Dermis microvascular lymphatic vessel endothelial cell (primary cell): ENCODE measurements at regions not wholly inside any gene's neighbourhood (a gene's known extent, or its start where the extent isn't known, plus 50 kb on each side); places are given as distances from the start of the nearest gene placed in this dataset.
A peak's percentile ranks its signal among the peaks of the same experiment; 100 is the strongest.
"Not testable (repeated sequence)": the region's sequence is repeated elsewhere in the genome, so short reads cannot be mapped to it uniquely, and the experiment has no call there.

Experiments
- DNase-seq, 2 donors: peaks; one replicate each; pipeline versions ENCODE4 v3.0.0 to v3.0.0-alpha.2; 2010; ENCODE audit warnings: low read depth in 2 of 2

DNA sequence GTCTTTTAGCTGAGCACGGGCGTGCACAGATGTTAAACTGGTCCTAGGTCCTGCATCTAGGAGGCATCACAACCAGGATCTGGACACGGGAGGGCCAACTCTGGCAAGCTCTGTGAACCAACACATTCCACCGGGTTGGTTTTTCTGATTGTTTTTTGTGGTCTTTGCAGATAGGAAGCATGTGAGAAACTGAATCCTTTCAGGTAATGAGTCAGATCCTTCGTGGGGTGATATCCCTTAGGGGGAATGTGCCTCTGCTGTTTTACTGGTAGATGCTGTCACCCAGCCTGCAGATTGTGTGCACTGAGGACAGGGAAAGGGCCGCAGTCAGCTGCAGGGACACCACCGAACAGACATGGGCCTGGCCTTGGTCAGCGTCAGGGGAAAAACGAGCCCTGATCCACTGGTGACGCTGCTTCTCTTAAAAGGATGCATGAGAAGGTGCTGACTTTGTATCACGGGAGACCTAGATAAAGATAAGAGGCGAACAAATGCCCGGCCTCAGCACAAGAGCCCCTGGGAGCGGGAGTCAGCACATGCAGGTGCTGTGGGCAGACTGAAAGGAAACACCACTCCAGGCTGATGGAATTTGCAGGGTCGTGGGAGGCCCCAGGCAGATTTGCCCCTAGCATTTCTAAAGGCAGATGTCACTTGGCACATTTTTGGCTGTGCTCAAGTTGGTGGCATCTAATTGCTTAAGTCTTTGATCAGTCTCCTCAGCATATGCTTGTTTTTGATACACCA is 51.1 kb downstream of the DOP1B start:
- DNase-seq: peak in 1 of 2 donors; percentile 48

DNA sequence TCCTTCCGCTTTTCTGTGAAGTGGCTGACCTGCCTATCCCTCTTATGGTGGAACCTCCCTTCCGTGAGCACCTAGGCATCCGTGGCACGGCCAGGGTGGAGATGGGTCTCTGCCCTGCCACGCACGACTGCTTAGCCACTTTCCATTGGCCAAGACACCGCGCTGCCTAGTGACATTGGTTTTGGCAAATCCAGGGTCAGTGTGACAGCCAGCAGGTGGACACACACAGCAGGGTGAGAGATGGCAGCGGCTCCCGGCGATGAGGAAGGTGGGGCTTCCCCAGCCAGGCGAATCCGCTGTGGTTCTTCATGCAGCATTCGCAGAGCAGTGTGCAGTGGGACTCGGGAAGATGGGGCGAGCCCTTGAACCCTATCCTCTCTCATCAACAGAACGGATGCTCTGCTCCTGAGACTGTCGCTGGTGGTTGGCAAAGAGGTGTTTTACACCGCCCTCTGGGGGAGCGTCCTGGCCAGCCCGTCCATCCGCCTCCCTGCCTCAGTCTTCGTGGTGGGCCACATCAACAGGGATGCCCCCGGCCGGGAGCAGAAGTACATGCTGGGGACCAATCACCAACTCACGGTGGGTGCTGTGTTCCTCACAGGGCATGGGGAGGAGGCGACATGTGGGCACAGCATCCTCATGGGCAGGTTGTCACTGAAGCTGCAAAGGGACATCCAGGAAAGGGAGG is 51.8 kb downstream of the DOP1B start:
- no peak for DNase-seq

DNA sequence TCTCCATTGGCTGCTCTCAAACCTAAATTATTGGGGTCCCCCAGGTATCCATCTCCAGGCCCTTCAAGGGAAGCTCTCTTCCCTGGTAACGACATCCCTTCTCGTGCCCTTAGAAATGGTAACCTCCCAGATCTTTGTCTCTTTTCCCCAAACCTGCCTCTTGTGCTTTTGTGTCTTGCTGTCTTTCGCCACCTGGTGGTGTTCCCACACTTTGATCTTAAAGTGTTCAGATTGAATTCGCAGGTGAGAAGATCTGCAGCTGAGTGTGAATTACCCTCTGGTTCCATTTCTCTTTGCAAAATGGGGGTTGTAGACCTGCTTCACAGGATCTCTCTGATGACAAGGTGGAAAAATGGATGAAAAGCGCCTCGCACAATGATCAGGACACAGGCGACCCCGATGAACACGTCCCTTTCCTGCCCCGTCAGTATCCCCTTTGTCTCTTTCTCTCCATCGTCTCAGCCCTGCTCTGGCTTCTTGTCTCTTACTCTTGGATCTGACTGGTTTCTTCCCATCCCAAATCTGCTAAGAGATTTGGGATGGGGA is 53.1 kb downstream of the DOP1B start:
- DNase-seq: peak; percentile 50 to 67

DNA sequence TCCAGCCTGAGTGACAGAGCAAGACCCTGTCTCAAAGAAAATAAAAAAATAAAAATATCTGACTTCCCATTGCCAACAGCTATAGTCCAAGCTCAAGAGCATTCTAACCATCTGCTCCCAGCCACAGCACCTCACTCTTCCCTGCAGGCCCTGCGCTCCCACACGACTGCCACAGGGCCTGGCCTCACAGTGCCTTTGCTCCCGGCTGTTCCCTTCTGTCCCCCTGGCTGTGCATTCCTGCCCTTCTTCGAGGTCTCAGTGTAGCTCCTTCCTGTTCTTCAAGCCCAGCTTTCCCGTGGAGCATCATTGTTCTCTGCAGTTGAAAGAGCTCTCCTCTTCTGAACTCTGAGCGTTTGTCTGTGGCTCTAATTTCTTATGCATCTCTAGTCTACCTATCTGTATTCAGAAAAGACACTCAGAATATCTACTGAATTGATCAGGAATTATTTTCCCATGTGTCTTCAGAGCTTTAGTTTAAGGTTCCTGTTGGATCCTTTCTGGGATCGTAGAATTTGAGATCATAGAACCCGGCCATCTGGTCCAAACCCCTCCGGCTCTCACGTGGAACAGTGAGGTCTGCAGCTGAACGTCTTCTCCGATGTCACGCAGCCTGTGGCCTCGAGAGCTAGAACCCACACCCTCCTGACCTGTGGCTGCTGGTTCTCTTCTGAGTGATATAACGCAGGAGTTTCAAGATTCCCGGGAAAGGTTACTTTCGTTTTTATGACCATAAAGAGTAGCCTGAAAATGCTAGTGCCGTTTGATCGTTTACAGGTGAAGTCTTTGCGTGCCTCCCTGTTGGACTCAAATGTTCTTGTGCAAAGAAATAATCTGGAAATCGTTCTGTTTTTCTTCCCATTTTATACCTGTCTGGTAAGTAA is 54.4 kb downstream of the DOP1B start:
- DNase-seq: no peak

DNA sequence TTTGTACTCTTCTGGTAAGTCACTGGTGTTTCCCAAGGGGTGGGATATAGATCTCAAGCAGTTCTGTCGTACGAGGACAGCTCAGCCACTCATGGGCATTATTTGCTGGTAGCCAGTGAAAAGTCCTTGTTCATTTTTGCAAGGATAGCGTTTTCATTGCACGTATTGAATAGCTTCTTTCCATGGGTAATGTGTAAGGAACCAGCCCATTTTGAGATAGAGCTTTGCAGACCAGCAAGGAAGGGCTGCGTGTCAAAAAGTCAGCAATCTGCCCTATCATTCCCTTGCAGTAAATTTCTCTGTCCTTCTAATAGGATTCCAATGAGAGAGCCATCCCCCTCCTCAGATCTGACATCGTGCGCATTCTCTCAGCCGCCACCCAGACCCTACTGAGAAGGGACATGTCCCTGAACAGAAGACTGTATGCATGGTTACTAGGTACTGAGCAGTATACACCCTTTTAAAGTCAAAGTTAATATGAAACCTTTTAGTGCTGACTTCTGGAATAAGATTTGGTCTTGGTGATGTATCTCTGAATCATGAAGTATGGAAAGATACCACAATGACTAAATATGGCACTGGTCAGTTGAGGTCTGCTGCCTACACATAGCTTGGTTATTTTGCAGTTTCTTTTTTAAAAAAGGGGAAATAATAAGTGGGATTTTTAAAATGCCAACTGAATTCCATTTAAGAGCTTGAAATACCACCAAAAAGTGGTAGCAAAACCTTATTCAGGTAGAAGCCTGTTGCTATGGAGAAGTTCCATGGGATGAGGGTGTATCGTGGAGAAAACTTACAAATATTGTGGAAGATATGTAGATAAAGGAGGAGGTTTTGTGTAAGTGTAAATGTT is 55.3 kb downstream of the DOP1B start:
- DNase-seq: no peak

DNA sequence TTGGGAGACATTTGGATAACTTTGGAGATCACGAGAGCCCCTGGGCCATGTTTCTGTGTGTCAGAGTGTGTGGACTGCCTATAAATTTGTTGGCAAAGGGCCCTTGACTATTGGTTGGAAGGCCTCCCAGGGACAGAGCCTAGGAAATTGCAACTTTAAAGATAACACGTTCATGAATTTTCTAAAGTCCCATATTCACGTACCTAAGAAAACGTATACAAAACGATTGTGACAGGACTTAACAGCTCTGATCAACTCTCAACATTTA is 55.8 kb downstream of the DOP1B start:
- no peak for DNase-seq

DNA sequence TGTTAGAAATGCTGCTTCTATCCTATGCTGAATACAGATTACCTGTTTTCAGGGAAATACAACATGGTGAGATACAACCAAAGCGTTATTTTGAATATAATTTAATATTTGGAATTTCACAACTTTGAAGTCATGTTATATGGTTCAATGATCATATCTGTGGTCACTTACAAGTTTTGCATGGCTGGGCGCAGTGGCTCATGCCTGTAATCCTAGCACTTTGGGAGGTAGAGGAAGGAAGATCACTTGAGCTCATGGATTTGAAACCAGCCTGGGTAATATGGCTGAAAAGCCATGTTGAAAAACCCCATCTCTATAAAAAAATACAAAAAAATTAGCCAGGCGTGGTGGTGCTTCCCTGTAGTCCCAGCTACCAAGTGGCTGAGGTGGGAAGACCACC is 57.9 kb downstream of the DOP1B start:
- DNase-seq: no peak

DNA sequence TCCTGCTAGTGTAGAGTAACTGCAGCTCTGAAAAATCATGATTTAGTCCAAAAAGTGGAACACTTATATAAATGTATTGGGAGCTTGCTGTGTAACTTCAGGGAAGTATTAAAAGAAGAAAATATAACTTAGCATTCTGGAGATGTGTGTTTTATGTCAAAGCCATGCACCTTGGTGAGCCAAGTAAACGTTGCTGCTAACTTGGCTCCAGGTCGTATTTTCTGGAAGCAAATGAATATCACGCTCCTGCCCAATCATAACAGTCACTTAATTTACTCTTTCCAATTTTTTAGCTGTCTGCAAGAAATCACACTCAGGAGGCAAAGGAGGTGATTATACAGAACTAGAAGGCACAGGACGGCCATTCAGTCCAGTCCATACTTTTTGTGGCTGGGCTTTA is 61.1 kb downstream of the DOP1B start:
- DNase-seq: no peak

DNA sequence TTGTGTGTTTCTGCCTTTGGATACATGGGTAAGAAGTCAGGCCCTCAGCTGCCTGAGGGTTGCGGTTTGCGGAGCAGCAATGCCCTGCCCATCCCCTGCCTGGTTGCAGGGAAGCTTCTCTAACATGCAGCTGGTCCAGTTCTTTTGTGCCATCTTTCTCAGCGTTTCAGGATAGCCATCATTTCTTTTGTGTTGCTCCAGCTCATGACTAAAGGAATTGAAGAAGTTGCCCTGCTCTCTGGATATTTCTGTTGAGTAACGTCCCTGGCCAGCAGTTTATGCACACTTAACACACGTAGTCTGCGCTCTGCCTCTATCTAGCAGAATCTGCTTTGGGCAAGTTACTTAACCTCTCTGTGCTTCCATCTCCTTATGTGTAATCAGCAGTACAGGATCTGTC is 62.1 kb downstream of the DOP1B start:
- DNase-seq: no peak

DNA sequence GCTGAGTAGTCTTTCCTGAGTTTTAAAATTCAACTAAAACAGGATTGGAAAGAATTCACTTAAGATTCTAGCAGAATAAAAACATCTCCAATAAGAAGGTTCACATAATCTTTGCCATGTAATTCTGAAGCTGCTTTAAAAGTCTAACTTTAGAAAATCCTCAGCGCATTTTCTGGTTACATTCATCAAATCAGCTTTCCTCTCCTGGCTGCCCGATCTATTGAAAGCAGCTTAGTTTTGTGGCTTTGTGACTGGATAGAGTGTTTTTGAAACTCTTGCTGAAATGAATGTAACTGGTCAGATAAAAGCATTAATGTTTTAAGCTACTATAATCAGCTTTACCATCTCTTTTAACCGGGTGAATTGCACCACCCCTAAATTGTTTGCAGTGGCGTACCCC is 66.8 kb downstream of the DOP1B start:
- DNase-seq: no peak

DNA sequence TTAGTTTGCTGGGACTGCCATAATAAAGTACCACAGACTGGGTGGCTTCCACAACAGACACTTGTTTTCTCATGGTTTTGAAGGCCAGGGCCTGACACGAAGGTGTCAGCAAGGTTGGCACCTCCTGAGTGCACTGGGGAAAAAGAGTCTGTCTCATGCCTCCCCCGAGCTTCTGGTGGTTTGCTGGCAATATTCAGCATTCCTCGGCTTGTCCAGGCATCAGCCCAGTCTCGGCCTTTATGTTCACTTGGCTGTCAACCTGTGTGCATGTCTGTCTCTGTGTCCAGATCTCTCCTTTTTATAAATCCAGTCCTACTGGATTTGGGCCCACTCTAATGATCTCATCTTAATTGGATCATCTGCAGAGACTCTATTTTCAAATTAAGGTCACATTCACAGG is 72.6 kb downstream of the DOP1B start:
- DNase-seq: no peak

DNA sequence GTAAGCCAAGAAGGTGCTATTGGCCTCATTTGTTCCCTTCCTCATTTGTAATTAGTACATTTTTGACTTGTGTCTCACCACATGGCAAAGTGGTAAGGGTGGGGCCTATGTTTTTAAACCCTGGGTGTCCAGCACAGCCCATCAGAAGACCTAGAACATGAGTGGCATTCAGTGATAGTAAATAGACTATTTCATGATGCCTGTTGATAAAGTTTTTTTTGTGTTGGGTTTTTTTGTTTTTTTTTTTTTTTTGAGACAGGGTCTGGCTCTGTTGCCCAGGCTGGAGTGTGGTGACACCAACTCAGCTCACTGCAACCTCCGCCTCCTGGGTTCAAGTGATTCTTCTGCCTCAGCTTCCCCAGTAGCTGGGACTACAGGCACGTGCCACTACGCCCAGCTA is 74.8 kb downstream of the DOP1B start:
- not testable (repeated sequence) for DNase-seq

DNA sequence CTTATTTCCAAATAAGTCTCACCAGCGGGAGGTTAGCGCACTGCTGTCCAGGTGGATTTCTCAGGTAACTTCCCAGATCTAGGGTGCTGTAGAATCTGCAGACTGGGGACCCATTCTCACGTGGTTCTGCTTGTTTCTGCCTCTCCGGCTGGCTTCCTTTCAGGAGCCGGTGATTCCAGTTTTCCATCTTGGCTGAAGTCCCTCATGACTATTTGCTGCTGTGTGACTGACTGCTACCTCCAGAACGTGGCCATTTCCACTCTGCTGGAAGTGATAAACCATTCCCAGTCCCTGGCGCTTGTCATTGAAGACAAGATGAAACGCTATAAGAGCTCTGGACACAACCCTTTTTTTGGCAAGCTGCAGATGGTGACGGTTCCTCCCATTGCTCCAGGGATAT is 76.0 kb downstream of the DOP1B start:
- DNase-seq: no peak

DNA sequence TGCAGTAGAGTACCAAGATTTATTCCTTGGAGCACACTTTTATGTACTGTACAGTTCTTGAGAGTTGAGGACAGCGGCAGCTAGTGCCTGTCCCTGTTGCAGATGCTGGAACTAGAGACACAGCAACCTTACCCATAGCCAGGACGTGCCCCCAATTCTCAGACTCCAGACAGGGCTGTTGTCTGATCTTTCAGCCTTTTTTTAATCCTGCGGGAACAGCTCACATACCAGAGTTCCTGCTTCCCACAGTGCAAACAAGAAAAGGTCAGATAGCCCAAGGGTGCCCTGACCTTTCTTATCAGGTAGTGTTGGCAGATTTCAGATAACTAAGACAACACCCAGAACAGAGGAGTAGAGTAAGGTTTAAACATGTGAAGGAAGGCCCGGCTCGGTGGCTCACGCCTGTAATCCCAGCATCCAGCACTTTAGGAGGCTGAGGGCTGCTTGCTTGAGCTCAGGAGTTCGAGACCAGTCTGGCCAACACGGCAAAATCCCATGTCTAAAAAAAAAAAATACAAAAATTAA is 78.5 kb downstream of the DOP1B start:
- DNase-seq: no peak

DNA sequence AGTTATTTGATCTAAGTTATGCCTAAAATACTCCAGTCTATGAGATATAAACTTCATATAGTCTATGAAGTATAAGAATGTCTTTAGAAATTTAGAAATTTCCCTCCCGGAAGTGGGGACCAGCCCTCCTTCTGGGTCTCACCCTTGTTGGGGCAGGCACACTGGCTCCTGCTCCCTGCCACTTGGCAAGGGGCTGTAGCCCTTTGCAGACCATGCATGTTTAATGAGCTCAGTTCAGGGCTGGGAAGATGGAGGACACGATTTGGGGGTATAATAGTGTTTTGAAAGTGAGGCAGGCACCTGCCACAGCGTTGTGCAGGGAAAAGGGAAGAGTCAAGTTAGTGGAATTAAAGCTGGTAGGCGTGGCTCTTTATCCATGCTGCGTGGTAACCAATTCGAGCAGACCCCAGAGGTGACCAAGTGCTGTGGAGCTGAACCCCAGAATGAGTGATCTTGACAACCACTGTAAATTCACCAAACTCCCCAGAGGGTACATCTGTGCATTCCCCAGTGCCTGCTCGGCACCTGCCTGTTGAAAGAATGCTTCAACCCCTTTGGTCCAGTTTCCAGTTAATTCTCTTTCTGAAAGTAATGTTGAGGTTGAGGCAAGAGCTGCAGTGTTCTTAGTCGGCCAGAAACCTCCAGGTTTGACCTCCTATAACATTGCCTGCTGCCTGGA is 79.6 kb downstream of the DOP1B start:
- no peak for DNase-seq

DNA sequence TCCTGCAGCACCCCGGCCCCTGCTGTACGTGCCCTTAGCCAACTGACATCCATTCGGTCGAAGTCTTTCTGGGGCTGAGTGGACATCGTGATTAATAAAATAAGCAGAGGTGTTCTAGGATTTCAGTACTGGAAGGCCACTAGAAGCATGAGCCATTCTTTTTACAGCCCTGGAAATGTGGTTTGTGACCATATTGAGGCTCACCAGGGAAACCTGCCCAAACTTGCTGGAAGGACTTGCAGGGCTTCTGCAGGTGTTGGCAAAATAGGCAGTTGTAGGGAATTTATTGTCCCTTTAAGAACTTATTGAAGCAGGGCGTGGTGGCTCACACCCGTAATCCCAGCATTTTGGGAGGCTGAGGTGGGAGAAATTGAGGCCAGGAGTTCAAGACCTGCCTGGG is 80.8 kb downstream of the DOP1B start:
- no peak for DNase-seq

DNA sequence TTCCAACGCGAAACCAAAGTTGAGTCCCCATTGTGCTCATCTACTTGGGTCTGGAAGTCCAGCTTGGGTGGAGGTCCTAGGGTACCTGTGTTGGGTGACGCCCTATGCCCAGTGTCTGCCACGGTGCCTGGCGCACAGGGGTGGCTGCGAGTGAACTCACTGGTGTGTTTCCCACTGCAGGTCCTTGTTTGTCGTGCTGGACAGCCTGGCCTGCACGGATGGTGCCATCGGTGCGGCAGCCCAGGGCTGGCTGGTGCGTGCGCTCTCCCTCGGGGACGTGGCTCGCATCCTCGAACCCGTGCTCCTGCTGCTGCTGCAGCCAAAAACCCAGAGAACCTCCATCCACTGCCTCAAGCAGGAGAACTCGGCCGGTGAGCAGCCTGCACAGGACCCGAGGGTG is 80.4 kb upstream of the MORC3 start:
- no peak for DNase-seq

DNA sequence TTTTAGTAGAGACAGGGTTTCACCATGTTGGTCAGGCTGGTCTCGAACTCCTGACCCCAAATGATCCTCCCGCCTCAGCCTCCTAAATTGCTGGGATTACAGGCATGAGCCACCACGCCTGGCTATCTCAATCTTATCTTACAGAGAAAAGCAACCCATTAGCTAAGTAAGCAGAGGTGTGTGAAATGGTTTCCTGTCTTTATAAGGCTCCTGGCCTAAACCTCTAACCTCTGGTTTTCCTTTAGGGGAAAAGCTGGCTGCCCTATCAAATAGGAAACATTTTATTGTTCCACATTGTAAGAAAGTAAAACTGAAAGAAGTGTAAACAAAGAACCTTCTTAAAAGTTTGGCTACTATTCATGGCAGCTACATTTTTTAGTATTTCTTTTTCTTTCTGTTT is 78.3 kb upstream of the MORC3 start:
- DNase-seq: peak in 1 of 2 donors; percentile 8

DNA sequence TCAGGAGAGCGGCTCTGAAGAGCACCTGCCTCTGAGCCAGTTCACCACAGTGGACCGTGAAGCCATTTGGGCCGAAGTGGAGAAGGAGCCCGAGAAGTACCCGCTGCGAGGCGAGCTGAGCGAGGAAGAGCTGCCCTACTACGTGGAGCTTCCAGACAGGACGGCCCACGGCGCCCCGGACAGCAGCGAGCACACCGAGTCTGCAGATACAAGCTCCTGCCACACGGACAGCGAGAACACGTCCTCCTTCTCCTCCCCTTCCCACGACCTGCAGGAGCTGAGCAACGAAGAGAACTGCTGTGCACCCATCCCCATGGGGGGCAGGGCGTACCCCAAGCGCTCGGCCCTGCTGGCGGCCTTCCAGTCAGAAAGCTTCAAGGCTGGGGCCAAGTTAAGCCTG is 74.9 kb upstream of the MORC3 start:
- DNase-seq: no peak

DNA sequence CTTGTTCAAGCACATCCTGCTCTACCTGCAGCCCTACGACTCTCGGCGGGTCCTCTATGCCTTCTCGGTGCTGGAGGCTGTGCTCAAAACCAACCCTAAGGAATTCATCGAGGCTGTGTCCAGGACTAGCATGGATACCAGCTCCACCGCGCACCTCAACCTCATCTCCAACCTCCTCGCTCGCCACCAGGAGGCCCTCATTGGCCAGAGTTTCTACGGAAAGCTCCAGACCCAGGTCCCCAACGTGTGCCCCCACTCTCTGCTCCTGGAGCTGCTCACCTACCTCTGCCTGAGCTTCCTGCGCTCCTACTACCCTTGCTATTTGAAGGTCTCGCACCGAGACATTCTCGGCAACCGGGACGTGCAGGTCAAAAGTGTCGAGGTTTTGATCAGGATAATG is 74.3 kb upstream of the MORC3 start:
- no peak for DNase-seq
